Skin epidermis (tissue), 12 donors: ENCODE measurements at regions not wholly inside any gene's neighbourhood (a gene's known extent, or its start where the extent isn't known, plus 50 kb on each side); places are given as distances from the start of the nearest gene placed in this dataset.

Experiments used
- H3K27ac ChIP-seq, 21 experiments: fragments of 200-600 bp; sonication (generic) in 11 of 21; one replicate each; pipeline ENCODE4 v1.5.0; 2020; ENCODE audit warnings: mild to moderate bottlenecking in 3 of 21, inconsistent platforms in 2 of 21, moderate library complexity in 2 of 21
- H3K4me3 ChIP-seq, 7 experiments: fragments of 200-600 bp; sonication (generic) in 2 of 7; one replicate each; pipeline ENCODE4 v1.5.0; 2020; ENCODE audit warnings: inconsistent platforms in 2 of 7, mild to moderate bottlenecking in 2 of 7, moderate library complexity in 1 of 7

DNA sequence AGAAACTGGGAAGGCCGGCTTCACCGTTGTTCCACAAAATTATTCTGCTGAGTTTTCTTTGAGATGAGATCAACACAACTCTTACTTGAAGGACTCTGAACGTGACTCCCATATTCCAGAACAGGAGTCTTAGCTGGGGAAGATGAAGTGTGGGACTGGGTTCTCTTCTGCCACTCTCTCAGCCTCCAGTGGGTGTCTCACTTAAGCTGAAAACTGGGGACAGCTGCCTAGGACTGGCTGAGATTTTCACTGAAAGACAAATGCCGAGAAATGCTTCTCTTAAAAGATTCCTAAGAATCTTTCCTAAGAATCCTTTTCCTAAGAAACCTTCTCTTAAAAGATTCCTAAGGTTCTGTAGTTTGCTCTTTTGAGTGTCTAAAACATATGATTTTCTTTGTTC, 156.6 kb upstream of the LHCGR start:
- Histone ChIP-seq H3K4me3 (no peak overlapping the region), H3K27ac (no peak overlapping the region)

GRCh38 chr2:48910961-48911360, 155.4 kb upstream of the LHCGR start:
- Histone ChIP-seq H3K27ac (no peak overlapping the region), H3K4me3 (no peak overlapping the region)

- Histone ChIP-seq H3K4me3 (no peak overlapping the region), H3K27ac (peak overlapping the region in 5 of 21 experiments; percentile 9 to 61 (median 39))
These were observed 151.1 kb upstream of the LHCGR start for GRCh38 chr2:48906633-48907032.

DNA sequence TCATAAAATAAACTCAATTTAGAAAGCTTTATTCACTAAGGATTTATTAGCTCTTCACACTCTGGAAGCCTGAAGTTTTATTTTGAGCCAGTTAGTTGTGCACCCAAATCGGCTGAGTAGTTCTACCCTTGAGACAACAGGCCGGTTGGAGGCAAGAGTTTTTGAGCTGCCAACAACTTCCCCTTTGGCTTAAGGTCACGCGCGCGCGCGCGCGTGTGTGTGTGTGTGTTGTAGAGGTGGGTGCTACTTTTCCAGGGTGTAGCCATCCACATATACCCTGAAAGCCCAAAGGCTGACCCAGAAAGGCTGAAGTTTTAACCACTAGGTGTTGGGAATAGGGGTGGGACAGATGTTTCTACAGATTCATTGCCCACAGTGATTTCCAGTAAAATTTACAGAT, 150.2 kb upstream of the LHCGR start:
- H3K4me3 ChIP-seq = no peak overlapping the region
- peak overlapping the region in 4 of 21 experiments; percentile 9 to 54 (median 33) for H3K27ac ChIP-seq

DNA sequence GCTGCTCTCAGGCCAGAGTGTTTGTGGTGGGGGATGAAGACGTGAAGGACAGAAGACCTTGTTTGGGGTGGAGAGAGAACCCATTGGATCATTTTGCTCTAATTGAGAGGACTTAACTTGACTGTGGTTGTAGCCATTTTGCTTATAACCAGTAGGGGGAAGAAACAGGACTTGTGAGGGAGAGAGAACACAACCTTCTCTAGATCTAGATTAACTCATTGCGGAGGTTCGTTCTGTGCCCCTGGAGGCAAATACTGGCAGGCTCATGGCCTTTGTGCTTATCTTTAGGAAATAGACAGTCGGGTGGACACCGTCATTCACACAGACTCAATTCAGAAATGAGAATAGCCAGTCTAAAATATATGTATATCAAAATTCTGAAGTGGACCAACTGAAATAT, 147.0 kb upstream of the LHCGR start:
- H3K27ac ChIP-seq = no peak overlapping the region
- no peak overlapping the region for H3K4me3 ChIP-seq

GRCh38 chr2:48901416-48901815, 145.9 kb upstream of the LHCGR start:
- Histone ChIP-seq H3K27ac (no peak overlapping the region), H3K4me3 (no peak overlapping the region)

DNA sequence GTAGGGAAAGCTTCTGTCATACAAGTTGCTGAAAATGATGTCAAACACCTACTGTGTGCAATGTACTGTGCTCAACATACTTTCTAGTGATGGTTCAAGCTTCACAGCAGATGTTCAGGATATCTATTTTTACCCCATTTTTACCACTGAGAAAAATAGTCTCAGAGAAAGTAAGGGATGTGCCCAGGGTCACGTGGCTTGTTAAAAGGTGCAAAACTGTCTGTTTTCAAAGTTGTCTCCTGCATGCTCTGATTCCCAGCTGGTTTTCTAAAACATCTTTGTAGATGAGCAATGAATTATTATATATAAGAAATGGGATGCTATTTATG, 145.5 kb upstream of the LHCGR start:
- Histone ChIP-seq H3K27ac (no peak overlapping the region), H3K4me3 (no peak overlapping the region)

DNA sequence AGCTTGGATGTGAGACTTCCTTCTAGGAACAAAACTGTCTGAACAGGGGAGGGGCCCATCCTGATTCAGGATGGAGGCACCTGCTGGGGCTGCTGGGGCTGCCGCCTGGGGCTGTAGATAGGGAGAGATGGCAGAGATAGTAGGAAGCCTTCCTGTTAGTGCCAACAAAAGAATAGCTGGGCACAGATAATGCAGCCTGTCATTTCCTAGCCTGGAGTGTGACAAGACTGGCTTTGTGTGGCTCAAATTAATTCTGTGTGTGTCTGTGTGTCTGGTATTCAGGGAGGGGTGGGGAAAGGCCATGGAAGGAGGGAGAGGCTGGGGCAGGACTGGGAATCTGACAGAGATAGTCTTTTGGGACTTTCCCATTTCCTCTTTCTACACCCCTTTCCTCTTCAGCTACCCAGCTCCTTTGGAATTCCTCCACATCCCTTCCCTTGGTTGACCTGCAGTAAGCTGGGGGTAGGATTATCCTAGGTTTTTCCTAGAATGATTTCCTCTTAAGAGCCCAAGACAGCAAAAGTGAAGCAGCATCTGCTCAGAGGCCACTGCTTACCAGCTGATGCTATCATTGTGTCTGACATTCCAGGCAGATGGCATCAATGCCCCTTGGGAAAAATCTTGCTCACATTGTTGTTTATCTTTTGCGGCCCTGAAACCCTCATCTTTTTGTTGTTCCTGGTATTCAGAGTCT, 144.9 kb upstream of the LHCGR start:
- peak overlapping the region in 1 of 21 experiments; percentile 36 for H3K27ac ChIP-seq

DNA sequence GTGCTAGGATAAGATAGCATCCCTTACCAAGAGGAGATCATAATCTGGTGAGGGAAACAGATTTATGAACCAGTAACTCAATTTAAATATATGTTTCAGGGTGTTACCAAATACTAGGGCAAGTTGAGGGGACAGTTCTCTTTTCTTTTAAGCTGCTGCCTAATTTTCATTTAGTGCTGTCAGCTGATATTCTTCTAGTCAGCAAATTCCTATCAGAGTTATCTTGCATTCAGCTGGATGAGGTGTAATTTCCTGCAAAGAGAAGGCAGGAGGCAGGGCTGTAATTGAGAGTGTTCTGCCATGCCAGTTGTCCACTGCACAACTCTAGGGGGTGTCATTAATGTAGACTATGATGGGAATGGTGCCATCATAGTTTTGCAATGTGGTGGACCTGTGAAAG, 141.3 kb upstream of the LHCGR start:
- H3K4me3 ChIP-seq = no peak overlapping the region

More for the DNA sequence above, 144.9 kb upstream of the LHCGR start:
- no peak overlapping the region for H3K4me3 ChIP-seq

DNA sequence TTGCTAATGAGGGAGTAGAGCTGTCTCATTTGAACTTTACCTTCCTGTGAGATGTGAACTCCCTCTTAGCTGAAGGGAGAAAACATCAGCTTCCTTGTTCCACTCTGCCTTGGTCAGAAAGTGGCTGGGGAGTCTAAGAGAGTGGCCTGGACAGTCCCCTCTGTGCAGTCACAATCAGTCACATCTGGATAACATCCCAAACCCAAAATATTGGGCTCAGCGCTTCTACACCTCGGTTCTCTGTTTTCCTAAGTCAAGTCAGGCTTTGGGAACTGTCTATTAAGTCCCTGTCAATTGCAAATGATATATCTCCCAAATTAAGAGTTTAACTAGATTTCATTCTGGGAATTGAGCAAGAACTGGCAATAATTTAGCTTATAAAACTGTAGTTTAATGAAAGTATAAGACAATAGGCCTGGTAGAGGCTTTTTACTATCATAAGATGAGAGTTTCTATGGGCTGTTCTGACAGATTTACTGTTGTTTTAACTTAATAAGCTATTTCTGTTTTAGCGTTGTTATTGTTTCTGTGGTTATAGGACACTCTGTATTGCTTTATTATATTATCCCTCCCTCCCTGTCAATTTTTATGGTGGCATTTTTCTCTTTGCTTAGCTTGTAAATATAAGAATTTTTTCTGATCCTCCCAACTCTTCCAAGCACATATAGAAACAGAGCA, 135.1 kb upstream of the LHCGR start:
- Histone ChIP-seq H3K27ac (no peak overlapping the region), H3K4me3 (no peak overlapping the region)

More for the DNA sequence above, 141.3 kb upstream of the LHCGR start:
- H3K27ac ChIP-seq = no peak overlapping the region

DNA sequence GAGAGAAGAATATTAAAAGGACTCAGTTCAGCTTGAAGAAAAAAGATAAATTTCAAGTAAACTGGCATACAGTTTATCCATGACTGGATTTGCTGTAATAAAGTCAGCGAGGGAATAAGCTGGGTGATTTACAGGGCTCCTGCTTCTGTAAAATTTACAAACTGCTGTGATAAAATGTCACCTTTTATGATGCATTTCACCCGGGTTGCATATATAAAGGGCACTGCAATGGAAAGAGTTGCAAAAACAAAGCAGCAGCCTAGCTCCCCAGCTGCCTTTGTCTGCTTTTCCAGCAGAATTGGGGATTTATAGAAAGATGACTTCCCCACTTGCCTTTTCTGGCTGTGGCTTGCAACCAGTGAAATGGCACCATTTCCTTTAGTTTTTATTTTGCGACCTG, 132.5 kb upstream of the LHCGR start:
- no peak overlapping the region for H3K4me3 ChIP-seq
- no peak overlapping the region for H3K27ac ChIP-seq

GRCh38 chr2:48886919-48887318, 131.4 kb upstream of the LHCGR start:
- no peak overlapping the region for H3K4me3 ChIP-seq
- no peak overlapping the region for H3K27ac ChIP-seq

GRCh38 chr2:48885841-48886240, 130.3 kb upstream of the LHCGR start:
- Histone ChIP-seq H3K27ac (no peak overlapping the region), H3K4me3 (no peak overlapping the region)

DNA sequence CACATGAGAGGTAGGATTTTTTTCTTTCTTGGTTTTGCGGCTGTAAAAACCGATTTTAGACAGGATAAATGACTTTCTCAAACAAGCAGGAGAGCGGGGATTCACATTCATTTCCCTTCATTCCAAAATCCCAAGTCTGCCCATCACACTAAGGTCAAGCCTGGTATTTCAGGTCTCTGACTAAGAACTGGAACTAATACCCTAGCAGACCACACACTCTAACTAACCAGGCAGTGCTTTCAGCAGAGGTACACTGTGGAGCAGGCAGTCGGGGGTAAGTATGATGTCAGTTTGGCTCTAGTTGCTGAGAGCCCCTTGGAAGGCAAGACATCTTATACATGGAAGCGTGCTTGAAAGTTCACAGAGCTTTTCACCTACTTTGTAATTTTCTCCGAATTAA, 128.1 kb upstream of the LHCGR start:
- Histone ChIP-seq H3K27ac (no peak overlapping the region), H3K4me3 (no peak overlapping the region)

GRCh38 chr2:48874282-48874681, 118.8 kb upstream of the LHCGR start:
- Histone ChIP-seq H3K27ac (no peak overlapping the region), H3K4me3 (no peak overlapping the region)

DNA sequence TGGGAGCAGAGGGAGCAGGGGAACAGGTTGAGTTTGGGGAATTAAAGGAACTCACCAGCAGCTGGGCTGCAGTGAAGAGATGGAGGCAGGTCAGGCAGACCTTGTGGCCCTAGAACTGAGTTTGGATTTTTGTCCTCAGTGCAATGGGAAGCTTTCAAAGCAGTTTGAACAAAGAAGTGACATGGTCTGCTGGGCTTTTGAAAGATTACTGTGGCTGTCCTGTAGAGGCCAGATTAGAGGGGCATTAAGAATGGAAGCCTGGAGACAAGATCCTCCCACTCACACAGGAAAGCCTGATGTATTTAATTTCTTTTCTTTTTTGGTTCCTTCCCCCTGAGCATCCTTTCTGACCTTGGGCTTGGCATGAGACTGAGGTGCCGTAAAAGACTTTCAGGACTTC, 118.1 kb upstream of the LHCGR start:
- H3K4me3 ChIP-seq = no peak overlapping the region

DNA sequence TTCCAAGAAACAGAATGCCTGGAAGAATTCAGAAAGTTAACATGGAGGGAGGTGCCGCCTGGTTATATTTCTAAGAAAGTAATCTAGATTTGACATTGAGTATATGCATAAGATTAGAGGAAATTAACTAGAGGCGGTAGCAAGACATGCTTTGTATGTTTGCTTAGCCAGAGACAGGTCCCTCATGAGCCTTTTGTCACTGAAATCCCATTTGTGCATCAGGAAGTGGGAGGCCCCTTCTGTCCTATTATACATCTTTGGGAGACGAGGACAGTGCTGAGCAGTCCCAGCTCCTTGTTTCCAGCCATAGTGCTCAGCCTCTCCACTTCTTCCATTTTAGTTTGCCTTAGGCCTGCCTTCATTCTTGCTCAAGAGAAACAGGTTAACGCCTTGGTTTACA, 115.4 kb upstream of the LHCGR start:
- Histone ChIP-seq H3K4me3 (no peak overlapping the region), H3K27ac (no peak overlapping the region)

More for the DNA sequence above, 118.1 kb upstream of the LHCGR start:
- no peak overlapping the region for H3K27ac ChIP-seq

DNA sequence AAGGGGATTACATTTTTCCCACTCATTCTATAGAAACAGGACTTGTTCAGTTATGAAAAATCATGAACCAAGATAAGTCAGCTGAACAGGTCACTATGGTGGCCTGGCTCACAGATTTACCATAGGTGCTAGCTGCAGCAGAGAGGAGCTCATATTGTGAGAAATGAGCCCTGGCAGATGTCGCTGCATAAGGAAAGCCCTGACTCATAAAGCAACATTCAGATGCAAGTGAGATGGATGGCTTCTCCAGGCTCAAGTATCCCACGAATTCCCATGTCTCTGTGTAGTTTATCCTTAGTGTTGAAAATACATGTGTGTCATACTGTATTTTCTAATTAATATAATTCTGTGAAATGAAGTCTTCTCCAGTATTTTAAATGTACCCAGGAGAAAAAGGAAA, 115.0 kb upstream of the LHCGR start:
- H3K4me3 ChIP-seq = no peak overlapping the region
- H3K27ac ChIP-seq = no peak overlapping the region

GRCh38 chr2:48865704-48866103, 110.2 kb upstream of the LHCGR start:
- Histone ChIP-seq H3K4me3 (no peak overlapping the region), H3K27ac (no peak overlapping the region)

GRCh38 chr2:48860380-48860779, 104.9 kb upstream of the LHCGR start:
- H3K27ac ChIP-seq = no peak overlapping the region
- H3K4me3 ChIP-seq = no peak overlapping the region

DNA sequence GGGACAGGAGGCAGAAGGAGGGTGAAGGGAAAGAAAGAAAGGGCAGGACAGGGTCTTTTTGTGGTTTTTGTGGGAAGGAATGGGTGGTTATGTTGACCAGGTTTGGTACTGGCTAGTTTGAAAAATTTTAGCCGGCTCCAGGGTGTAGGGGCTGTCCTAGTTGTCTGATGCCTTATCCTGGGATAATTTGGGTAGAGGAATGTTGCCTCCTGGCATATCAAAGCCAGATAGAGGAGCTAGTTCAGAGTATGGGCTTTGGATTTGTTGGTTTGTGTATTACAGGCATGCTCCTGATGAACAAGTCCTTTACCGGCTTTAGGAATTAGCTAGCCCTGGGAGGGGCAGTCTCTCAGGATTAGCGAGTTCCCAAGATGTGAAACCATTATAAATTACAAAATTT, 101.1 kb upstream of the LHCGR start:
- no peak overlapping the region for H3K4me3 ChIP-seq
- H3K27ac ChIP-seq = no peak overlapping the region

- no peak overlapping the region for H3K4me3 ChIP-seq
These were observed 100.6 kb upstream of the LHCGR start for GRCh38 chr2:48856144-48856543.

More at GRCh38 chr2:48856144-48856543, 100.6 kb upstream of the LHCGR start:
- H3K27ac ChIP-seq = no peak overlapping the region
